ENCODE measurements at regions not wholly inside any gene's neighbourhood (a gene's known extent, or its start where the extent isn't known, plus 50 kb on each side); places are given as distances from the start of the nearest gene placed in this dataset.
"Not testable (repeated sequence)": the region's sequence is repeated elsewhere in the genome, so short reads cannot be mapped to it uniquely, and the experiment has no call there.

DNA sequence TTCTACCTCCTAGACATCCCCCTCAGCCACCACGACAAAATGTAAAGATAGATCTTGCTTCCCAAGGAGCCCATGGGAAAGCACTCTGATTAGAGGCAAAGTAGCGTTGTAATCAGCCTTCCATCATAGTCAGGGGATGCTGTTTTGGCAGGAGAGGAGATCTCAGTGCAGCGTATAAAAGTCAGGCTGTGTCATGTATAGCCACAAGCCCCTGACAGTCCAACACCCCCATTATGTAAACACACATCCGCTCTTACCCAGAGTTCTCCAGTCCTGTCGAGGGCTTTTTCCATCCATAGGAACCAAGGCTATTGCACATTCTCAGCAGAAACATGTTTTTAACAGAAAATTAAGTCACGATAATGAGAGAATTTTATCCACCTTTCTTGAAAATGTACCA lies 156.3 kb downstream of the CYSLTR2 start:
- no peak for DNase-seq

DNA sequence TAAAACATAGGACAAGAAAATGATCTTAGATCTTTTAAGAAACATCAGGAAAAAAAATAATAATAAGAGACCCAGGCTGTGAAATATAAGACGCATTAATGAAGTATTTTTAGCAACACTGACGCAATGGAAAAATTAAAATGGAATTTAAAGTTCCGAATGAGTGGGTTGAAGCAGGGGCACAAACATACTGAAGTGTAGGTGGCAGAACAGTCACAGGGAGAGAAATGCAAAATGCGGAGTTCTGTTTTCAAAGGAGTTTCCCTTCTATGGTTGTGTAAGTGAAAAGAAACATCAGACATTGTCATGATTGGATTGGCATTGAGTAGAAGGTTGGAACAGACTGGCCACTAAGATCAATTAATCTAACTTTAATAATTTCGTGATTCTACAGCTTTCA lies 159.8 kb downstream of the CYSLTR2 start:
- no peak for DNase-seq

DNA sequence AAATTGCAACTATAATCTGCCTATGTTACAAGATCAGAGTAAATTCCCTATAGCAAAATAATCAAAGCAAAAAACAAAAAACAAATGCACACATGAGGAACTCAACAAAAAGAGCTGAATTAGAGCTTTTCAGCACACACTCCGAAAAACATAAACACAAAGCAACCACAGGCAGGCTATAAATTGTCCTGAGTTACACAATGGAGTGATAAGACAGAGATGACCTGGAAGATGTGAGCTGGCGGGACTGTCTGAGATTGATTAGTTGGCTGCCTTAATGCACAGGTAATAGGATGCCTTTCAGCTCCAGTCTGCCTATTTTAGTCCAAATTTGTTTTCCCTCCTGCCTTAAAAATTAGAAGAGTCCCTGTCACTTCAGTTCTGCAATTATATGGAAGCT lies 159.0 kb upstream of the FNDC3A start:
- no peak for DNase-seq

DNA sequence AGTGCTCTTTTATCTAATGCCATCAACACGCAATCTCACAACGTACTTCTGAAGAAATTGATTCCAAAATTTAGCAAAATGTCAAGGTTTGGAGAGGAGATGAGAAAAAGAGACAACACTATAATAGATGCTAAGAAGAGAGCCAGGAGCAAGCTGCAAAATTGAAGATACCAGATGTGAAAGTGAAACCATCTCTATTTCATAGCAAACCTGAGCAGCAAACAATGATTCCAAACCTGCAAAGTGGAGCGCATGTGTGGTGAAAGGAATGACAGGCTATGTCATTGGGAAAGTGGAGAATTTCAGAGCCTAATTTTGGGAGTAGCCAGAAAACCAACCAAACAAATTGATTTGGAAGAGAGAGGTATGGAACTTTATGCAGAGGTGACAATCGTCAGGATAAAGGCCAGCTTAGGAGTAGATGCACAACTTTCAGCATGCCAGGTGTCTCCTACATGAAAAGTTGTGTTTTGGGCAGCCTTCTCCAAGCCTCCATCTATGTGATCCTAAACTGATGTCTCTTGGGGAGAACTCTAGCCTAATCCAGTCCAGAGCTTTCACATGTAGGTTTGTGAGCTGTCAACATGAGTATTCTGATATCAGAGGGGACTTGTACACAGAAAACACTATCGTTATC lies 158.4 kb upstream of the FNDC3A start:
- DNase-seq: no peak

DNA sequence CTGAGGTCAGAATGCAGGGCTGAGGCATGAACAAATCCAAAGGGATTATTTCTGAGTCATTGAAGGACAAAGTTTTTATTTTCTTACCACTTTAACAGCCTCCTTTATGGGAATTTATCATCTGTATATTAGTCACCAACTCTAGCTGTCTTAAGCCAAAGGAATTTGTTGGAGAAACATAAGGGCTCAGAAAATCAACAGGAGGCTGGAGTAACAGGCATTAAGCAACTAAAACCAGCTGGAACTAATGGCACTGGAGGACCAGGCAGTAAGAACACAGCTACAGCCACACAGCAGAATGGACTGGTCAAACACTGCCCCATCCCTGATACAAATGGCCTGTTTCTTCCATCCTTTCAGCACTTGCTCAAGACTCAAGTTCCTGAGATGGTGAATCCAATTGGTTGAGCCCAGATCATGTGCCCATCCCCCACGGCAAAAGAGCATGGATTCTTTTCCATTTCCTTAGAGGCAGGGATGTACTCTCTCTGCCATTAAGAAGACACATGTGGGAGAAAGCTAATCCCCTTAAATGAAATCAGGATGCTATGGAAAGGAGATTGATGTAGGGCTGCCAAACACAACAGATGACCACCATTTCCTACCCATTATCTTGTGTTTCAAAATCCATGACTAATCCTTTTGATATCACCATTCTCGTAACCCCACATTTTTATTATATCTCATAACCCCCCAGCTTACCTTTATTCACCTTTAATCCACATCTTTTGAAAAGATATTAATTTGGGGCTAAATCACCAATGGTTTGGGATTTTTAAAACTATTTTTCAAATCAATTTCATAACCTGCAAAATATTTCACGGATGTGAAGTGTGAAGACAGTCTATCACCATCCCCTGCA lies 157.0 kb upstream of the FNDC3A start:
- DNase-seq: no peak

DNA sequence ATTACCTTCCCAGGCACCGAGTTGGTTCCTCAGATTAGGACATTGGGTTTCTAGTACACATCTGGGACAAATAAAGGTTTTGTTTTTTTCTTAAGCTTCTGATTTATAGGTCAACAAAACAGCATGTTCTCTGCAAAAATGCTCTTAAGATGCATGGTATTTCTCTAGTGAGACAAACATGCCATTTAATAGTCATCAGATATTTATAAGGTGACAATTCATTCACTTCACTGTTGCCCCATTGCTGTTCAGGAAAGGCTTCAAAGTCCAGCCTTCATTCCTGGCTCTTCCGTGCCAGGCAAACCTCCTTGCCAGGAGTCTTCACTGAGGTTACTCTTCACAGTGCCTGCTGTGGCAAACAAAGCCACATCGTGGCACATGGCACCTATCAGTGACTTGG lies 156.3 kb upstream of the FNDC3A start:
- DNase-seq: no peak

DNA sequence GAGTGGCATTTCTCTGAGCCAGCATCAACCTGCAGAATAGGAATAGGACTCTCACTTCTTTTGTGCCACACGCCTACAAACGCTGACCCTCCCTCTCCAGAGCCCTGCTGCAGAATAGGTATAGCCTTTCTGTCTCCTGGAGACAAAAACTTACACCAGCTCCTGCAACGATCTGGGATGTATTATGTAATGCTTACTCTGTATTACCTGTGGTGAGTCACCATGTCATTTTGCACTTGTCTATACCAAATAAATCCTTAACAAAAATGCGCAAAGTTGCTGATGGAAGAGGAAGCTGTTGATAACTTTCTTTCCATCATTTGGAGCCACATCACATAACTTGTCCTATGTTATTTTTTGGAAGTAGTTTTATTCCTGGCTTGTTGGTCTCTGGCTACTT lies 155.8 kb upstream of the FNDC3A start:
- DNase-seq: no peak

DNA sequence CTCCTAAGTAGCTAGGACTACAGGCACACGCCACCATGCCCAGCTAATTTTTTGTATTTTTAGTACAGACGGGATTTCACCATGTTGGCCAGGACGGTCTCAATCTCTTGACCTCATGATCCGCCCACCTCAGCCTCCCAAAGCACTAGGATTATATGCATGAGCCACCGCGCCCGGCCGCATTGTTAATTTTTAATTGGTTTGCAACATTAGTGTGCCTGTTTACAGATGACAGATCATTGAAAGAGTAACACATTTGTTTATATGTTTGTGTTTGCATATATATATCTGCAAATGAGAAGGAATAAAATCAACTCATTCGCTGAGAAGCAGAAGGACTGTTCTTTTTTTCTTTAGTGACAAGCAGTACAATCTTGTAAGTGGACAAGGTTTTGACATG lies 152.2 kb upstream of the FNDC3A start:
- not testable (repeated sequence) for DNase-seq

DNA sequence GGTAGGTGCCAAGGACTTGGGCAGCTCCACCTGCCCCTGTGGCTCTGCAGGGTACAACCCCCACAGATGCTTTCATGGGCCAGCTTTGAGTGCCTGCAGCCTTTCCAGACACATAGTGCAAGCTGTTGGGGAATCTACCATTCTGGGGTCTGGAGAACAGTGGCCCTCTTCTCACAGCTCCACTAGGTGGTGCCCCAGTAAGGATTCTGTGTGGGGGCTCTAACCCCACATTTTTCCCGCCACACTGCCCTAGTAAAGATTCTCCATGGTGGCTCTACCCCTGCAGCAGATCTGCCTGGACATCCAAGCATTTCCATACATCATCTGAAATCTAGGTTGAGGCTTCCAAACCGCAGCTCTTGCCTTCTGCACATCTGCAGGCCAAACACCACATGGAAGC lies 149.7 kb upstream of the FNDC3A start:
- no peak for DNase-seq

DNA sequence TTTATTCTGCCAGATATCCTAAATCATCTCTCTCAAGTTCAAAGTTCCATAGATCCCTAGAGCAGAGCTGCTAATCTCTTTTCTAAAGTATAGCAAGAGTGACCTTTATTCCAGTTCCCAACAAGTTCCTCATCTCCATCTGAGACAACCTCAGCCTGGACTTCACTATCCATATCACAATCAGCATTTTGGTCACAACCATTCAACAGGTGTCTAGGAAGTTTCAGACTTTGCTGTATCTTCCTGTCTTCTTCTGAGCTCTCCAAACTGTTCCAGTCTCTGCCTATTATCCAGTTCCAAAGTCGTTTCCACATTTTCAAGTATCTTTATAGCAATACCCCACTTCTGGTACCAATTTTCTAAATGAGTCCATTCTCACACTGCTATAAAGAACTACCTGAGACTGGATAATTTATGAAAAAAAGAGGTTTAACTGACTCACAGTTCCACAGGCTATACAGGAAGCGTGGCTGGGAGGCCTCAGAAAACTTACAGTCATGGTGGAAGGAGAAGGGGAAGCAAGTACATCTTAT lies 148.7 kb upstream of the FNDC3A start:
- DNase-seq: not testable (repeated sequence)

DNA sequence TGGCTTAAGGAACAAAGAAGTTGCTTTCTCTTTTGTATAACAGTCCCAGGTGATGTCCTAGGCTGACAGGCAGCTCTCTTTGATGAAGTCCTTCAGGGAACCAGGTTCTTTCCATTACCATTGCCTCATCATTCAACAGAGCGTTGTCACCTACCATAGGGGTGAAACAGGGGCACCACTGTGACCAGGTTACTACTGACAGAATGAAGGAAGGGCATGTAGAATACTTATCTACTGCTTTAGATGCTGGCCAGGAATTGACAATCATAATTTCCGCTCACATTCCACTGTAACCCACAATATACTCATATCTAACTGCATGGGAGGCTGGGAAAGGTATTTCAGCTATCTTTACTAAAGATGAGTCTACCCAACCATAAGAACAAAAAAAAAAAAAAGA lies 148.0 kb upstream of the FNDC3A start:
- DNase-seq: no peak

DNA sequence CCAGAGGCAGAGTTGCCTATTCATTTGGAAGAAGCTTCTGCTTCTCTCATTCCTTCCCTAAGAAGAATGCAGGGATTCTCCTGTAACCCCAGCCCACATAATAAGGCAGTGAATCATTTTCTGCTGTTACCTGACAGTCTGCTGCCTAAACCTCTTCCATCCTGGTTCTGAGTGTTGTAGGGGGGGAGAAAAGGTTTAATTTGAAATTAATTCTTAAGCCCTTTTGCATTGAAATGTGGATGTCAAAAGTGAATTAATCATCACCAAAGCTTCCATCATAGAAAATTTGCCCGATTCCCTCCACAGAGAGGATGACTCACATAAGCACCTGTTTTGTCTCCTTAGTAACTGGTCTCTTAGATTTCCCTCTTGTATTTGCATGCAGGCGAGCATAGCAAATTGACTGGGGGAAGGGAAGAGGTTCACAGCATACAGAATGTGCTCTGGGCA lies 146.7 kb upstream of the FNDC3A start:
- DNase-seq: peak in 1 of 2 donors; percentile 23

DNA sequence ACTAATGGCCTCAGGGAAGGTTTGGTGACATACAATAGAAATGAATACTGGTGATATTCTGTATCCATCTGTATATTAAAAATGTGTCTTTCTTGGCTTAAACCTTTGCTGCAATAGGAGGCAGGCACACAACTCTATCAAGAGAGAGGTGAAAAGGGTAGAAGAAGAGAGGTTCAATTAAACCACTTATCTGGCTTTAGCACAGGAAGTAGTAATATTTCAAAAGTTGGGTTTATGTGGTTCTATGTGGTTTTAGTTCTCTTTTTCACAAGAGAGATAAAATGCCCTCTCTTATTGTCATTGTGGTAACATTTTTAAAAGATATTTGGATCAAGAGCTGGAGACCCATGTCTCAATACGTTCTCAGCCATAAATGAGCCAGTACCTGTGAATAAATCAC lies 146.2 kb upstream of the FNDC3A start:
- no peak for DNase-seq

DNA sequence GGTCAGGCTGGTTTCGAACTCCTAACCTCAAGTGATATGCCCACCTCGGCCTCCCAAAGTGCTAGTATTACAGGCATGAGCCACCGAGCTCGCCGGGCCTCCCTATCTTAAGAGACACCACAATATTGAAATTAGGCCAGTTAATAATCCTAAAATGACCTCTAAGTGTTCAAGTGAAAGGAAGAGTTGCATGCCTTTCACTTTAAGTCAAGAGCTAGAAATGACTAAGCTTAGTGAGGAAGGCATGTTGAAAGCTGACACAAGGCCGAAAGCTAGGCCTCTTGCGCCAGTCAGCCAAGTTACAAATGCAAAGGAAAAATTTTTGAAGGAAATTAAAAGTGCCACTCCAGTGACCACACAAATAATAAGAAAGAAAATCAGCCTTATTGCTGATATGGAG lies 144.5 kb upstream of the FNDC3A start:
- DNase-seq: no peak

DNA sequence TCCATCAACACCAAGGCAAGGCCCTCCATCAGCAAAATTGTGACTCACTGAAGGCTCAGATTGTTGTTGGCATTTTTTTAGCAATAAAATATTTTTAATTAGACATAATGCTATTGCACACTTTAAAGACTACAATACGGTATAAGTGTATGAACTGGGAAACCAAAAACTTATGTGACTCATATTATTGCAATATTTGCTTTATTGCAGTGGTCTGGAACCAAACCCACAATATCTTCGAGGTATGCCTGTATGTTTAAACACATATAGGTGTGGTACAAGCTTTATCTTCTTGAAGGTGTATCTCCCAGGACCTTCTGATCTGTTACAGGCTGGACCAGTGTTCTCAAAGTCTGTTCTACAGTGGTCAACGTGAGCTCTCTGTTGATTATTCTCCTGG lies 142.3 kb upstream of the FNDC3A start:
- no peak for DNase-seq

DNA sequence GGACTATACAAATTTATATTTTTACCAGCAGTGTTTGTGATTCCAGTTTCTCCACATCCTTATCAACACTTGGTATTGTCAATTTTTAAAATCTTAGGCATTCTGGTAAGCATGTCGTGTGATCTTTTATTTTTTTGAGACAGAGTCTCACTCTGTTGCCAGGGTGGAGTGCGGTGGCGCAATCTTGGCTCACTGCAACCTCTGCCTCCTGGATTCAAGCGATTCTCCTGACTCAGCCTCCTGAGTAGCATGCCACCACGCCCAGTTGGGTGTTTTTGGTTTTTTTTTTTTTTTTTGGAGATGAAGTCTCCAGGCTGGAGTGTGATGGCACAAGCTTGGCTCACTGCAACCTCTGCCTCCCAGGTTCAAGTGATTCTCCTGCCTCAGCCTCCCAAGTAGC lies 140.4 kb upstream of the FNDC3A start:
- DNase-seq: not testable (repeated sequence)

DNA sequence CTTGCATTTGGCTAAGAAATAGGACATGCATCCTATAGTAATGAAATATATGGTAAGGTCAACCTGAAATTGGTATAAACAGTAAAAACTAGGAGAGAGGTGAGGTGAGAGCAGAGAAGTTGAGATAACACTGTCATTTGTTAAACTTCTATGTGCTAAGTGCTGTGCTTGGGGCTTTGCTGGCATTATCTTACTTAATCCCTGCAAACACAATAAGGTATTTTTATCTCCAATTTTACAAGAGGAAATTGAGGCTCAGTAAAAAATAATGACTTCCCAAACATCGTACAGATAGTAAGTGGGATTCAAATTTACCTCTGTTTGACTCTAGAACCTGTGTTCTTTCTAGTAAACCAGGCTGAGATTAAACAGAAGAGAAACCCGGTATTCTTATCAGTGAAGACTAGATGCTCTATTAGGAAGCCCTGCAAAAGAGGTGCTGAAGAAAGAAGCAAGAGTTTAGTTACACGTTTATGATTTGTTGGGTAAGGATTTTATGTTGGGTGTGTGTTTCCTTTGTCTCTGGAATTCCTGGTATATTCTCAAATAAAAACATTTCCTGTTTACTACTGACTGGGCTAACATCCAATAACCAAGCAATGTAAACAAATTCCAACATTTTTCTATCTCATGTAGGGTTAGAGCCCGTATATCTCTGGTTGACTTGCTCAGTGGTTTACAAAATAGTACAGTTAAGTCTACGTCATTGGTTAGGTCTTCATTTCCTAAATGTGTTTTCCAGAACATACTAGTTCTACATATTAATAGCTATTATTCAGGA lies 137.3 kb upstream of the FNDC3A start:
- DNase-seq: no peak

DNA sequence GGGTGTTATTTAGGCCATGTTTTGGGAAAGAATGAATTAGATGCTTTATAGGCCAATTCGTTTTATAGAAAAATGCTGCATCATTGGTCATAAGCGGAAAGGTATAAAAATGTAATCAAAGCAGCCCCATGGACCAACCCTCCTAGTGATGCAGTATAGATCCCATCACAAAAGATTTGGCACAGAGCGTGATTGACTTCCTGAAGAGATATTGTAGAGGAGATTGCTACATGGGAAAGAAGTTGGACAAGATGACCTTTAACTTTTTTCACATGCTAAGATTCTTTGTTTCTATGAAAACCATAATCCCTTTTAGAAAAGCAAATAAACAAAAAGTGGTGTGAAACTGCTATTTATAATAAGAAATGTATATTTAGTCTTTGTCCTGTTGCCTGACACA lies 136.5 kb upstream of the FNDC3A start:
- DNase-seq: no peak

DNA sequence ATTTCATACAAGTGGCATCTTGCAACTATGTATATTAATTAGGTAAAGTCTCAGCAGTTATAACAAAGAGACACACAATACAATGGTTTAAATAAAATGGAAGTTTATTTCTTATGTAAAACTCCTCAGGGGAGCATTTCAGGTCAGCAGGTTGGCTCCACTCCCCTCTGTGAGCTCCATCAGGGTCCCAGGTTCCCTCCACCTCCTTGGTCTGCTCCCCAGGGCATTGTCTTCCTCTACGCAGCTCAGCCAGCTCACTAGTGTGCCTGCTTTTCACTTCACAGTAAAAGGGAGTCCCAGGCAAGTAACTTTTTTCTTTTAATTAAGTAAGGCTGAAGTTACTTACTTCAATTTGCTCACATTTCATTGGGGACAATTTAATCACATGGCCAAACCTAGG lies 135.3 kb upstream of the FNDC3A start:
- no peak for DNase-seq

DNA sequence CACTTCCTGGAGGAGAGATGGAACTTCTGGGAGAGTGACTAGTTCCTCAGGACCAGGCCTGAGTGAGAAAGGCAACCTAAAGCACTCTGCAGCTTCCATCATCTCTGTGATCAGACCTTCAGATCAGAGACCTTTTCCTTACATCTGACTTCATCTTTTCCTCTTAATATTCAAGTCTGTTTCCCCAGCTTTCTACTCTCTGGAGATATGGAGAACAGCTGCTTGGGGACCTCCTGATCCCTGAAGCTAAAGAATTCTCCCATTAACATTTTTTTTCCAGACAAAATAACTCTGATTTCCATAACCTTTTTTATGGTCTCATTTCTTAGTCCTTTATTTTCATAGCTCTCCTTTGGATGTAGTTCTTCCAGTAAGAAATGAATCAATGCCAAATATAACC lies 133.4 kb upstream of the FNDC3A start:
- no peak for DNase-seq

DNA sequence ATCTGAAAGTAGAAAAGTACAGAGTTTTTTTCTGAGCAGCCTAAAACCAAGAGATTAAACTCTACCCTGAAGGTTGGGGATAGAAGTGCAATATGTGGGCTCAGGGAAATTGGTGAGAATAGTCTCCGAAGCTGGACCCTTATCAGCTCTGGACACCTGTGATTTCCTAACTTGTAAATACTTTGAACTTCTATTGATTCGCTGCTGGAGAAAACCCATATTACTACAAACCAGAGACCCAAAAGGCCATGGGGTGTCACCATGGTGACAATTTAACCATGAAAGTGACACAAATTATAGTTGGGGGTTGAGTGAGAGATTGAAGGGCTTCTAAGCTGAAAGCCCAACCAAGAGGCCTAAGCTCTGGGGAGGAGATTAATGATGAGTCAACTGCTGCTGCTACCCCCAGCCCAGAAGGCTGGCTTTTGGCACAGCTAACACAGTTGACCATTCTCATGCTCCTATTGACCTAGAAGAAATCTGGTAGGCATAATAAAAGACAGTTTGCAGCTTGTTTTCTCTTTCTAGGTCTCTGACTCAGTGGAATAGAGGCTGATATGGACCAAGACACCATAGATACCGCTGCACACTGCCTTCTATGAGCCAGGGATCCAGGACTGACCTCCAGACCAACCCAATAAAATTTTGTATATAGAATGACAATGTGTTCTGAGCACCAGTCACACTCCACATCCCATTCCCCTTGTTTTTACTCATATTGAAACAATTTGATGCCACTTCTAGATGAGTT lies 131.9 kb upstream of the FNDC3A start:
- no peak for DNase-seq

DNA sequence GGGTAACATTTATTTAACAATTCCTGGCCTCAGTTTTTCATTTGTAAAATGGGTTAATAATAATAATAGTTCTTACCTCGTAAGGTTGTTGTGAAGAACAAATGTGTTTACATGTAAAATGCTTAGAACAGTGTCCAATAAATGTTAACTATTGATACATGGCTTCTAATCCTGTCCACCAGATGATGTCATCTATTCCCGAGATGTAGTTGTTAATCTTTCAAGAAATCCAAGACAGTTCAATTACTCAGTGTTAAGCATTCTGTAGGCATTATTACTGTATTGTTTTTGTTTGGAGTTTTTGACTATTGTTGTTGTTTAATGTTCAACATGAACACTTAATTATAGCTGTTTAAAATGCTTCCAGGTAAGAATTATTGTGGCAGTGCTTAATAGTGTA lies 131.0 kb upstream of the FNDC3A start:
- DNase-seq: no peak

DNA sequence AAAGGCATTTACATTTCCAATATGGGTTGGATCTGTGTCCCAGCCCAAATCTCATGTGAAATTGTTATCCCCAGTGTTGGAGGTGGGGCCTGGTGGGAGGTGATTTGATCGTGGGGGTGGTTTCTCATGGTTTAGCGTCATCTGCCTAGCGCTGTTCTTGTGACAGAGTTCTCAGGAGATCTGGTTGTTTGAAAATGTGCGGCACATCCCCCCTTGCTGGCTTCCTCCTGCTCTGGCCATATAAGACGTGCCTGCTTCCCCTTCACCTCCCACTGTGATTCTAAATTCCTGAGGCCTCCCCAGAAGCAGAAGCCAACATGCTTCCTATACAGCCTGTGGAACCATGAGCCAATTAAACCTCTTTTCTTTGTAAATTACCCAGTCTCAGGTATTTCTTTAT lies 126.2 kb upstream of the FNDC3A start:
- DNase-seq: no peak

Data from hippocampal formation (tissue), 2 donors.